Stimulated activated memory B cell treated with anti-CD40 and anti-IgM and Interleukin-4, amounts not matched to agents 10 μg/mL and 1 μg/mL and 100 μg/mL, for 72 hours (primary cell): ENCODE measurements at regions not wholly inside any gene's neighbourhood (a gene's known extent, or its start where the extent isn't known, plus 50 kb on each side); places are given as distances from the start of the nearest gene placed in this dataset.

Source experiments
- ATAC-seq: fragments of 150-1000 bp; cut with Tn5 transposase; 2 replicates; pipeline ENCODE4 v1.10.0; 2021
- H3K27ac Mint-ChIP-seq: one replicate; pipeline ENCODE4 v1.8.0; 2022; ENCODE audit warnings: mild to moderate bottlenecking, mixed read lengths
- H3K27me3 Mint-ChIP-seq: one replicate; pipeline ENCODE4 v1.8.0; 2022; ENCODE audit warnings: mixed read lengths
- H3K36me3 Mint-ChIP-seq: one replicate; pipeline ENCODE4 v1.8.0; 2022; ENCODE audit warnings: mixed read lengths
- H3K4me1 Mint-ChIP-seq: one replicate; pipeline ENCODE4 v1.8.0; 2022; ENCODE audit warnings: mixed read lengths
- H3K4me3 Mint-ChIP-seq: one replicate; pipeline ENCODE4 v1.8.0; 2022; ENCODE audit warnings: mild to moderate bottlenecking, moderate library complexity, mixed read lengths
- H3K9me3 Mint-ChIP-seq: one replicate; pipeline ENCODE4 v1.8.0; 2022; ENCODE audit warnings: mixed read lengths

DNA sequence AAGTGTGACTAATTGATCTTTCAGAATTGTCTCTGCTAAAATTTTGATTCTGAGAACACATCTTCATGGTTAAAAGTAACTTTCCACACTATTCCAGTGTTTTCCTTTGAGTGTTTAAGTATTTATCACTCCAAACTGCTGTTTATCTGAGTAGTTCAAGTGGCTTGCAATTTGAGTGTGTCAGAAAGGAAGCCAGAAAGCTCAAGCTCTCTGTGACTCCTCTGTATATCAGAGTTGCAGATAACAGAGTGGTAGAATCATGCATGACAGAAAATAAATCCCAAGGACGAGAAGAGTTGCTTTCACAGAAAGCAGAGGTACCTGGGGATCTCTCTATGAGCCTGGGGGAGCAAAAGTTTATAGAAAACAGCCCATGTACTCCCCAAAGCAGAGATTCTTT, 130.0 kb downstream of the CYB561 start:
- Mint-ChIP-seq H3K36me3 (peaks cover 11% of the 10 kb centered on the region), H3K4me3 (no peak overlapping the region), H3K27me3 (no peaks in the 10 kb centered on the region), H3K9me3 (peaks cover 3% of the 10 kb centered on the region), H3K4me1 (no peaks in the 10 kb centered on the region), H3K27ac (no peak overlapping the region)
- no peak for ATAC-seq

- no peaks in the 10 kb centered on the region for H3K4me1 Mint-ChIP-seq
- no peaks in the 10 kb centered on the region for H3K27me3 Mint-ChIP-seq
- H3K9me3 Mint-ChIP-seq = no peaks in the 10 kb centered on the region
- H3K36me3 Mint-ChIP-seq = peaks cover 15% of the 10 kb centered on the region
- H3K4me3 Mint-ChIP-seq = no peak overlapping the region
- no peak for ATAC-seq
- H3K27ac Mint-ChIP-seq = no peak overlapping the region
These were observed 128.8 kb downstream of the CYB561 start for GRCh38 chr17:63317166-63317840.

- H3K27me3 Mint-ChIP-seq = no peaks in the 10 kb centered on the region
These were observed 120.3 kb downstream of the CYB561 start for GRCh38 chr17:63325808-63326207.

GRCh38 chr17:63329876-63330275, 116.2 kb downstream of the CYB561 start:
- Mint-ChIP-seq H3K4me3 (no peak overlapping the region), H3K36me3 (peaks cover 6% of the 10 kb centered on the region), H3K27ac (no peak overlapping the region), H3K9me3 (no peaks in the 10 kb centered on the region), H3K4me1 (no peaks in the 10 kb centered on the region), H3K27me3 (no peaks in the 10 kb centered on the region)
- no peak for ATAC-seq

More at GRCh38 chr17:63325808-63326207, 120.3 kb downstream of the CYB561 start:
- Mint-ChIP-seq H3K4me3 (no peak overlapping the region), H3K9me3 (no peaks in the 10 kb centered on the region), H3K27ac (no peak overlapping the region), H3K4me1 (no peaks in the 10 kb centered on the region), H3K36me3 (peaks cover 9% of the 10 kb centered on the region)
- ATAC-seq = no peak

GRCh38 chr17:63331301-63332061, 114.6 kb downstream of the CYB561 start:
- no peaks in the 10 kb centered on the region for H3K4me1 Mint-ChIP-seq
- H3K36me3 Mint-ChIP-seq = peaks cover 6% of the 10 kb centered on the region
- no peak for ATAC-seq
- no peaks in the 10 kb centered on the region for H3K27me3 Mint-ChIP-seq
- H3K4me3 Mint-ChIP-seq = no peak overlapping the region
- H3K27ac Mint-ChIP-seq = no peak overlapping the region
- H3K9me3 Mint-ChIP-seq = no peaks in the 10 kb centered on the region

- no peak overlapping the region for H3K4me3 Mint-ChIP-seq
- no peak overlapping the region for H3K27ac Mint-ChIP-seq
- no peaks in the 10 kb centered on the region for H3K9me3 Mint-ChIP-seq
- peaks cover 6% of the 10 kb centered on the region for H3K36me3 Mint-ChIP-seq
- no peaks in the 10 kb centered on the region for H3K4me1 Mint-ChIP-seq
- no peak for ATAC-seq
- no peaks in the 10 kb centered on the region for H3K27me3 Mint-ChIP-seq
These were observed 113.8 kb downstream of the CYB561 start for GRCh38 chr17:63332286-63332685.

DNA sequence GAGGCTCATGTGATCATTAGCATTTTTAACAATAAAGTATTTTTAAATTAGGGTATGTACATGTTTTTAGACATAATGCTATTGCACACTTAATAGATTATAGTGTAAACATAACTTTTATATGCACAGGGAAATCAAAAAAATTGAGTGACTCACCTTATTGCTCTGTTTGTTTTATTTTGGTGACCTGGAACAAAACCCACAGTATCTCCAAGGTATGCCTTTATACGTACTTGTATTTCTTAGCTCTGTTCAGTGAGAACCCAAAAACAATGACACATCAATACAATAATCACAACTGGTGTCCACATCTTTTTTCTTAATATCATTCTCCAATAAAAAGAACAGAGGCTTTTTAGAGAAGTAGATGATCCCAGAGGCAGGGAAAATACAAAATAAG, 112.2 kb downstream of the CYB561 start:
- no peaks in the 10 kb centered on the region for H3K27me3 Mint-ChIP-seq
- H3K9me3 Mint-ChIP-seq = no peaks in the 10 kb centered on the region
- H3K27ac Mint-ChIP-seq = no peak overlapping the region
- no peaks in the 10 kb centered on the region for H3K4me1 Mint-ChIP-seq
- H3K4me3 Mint-ChIP-seq = no peak overlapping the region
- no peak for ATAC-seq
- peaks cover 6% of the 10 kb centered on the region for H3K36me3 Mint-ChIP-seq

GRCh38 chr17:63335831-63336230, 110.3 kb downstream of the CYB561 start:
- H3K4me1 Mint-ChIP-seq = no peaks in the 10 kb centered on the region
- no peak overlapping the region for H3K4me3 Mint-ChIP-seq
- no peak for ATAC-seq
- H3K9me3 Mint-ChIP-seq = no peaks in the 10 kb centered on the region
- H3K27ac Mint-ChIP-seq = no peak overlapping the region
- H3K36me3 Mint-ChIP-seq = peaks cover 6% of the 10 kb centered on the region
- no peaks in the 10 kb centered on the region for H3K27me3 Mint-ChIP-seq

DNA sequence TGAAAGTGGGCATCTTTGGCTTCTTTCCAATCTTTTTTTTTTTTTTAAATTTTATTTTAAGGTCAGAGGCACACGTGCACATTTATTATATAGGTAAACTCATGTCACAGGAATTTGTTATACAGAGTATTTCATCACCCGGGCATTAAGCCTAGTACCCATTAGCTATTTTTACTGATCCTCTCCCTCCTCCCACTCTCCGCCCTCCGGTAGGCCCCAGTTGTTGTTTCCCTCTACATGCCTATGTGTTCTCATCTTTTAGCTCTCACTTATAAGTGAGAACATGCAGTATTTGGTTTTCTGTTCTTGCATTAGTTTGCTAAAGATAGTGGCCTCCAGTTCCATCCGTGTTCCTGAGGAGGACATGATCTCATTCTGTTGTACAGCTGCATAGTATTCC, 108.5 kb downstream of the CYB561 start:
- Mint-ChIP-seq H3K27ac (no peak overlapping the region), H3K36me3 (peaks cover 12% of the 10 kb centered on the region), H3K27me3 (no peaks in the 10 kb centered on the region), H3K9me3 (no peaks in the 10 kb centered on the region), H3K4me1 (no peaks in the 10 kb centered on the region), H3K4me3 (no peak overlapping the region)
- ATAC-seq = no peak

- no peaks in the 10 kb centered on the region for H3K4me1 Mint-ChIP-seq
- no peaks in the 10 kb centered on the region for H3K27me3 Mint-ChIP-seq
- H3K27ac Mint-ChIP-seq = no peak overlapping the region
- no peak for ATAC-seq
- H3K4me3 Mint-ChIP-seq = no peak overlapping the region
- H3K9me3 Mint-ChIP-seq = no peaks in the 10 kb centered on the region
- peaks cover 12% of the 10 kb centered on the region for H3K36me3 Mint-ChIP-seq
These were observed 107.8 kb downstream of the CYB561 start for GRCh38 chr17:63338272-63338671.

- Mint-ChIP-seq H3K27me3 (no peaks in the 10 kb centered on the region), H3K9me3 (no peaks in the 10 kb centered on the region), H3K36me3 (peaks cover 12% of the 10 kb centered on the region), H3K4me1 (no peaks in the 10 kb centered on the region), H3K27ac (no peak overlapping the region), H3K4me3 (no peak overlapping the region)
- no peak for ATAC-seq
These were observed 104.8 kb downstream of the CYB561 start for GRCh38 chr17:63341276-63341675.

- no peaks in the 10 kb centered on the region for H3K27me3 Mint-ChIP-seq
- ATAC-seq = no peak
- no peak overlapping the region for H3K4me3 Mint-ChIP-seq
- no peak overlapping the region for H3K27ac Mint-ChIP-seq
- H3K36me3 Mint-ChIP-seq = peaks cover 12% of the 10 kb centered on the region
- H3K9me3 Mint-ChIP-seq = no peaks in the 10 kb centered on the region
- H3K4me1 Mint-ChIP-seq = no peaks in the 10 kb centered on the region
These were observed 101.7 kb downstream of the CYB561 start for GRCh38 chr17:63344383-63344782.

- no peaks in the 10 kb centered on the region for H3K27me3 Mint-ChIP-seq
- H3K27ac Mint-ChIP-seq = no peak overlapping the region
- peaks cover 12% of the 10 kb centered on the region for H3K36me3 Mint-ChIP-seq
- no peaks in the 10 kb centered on the region for H3K9me3 Mint-ChIP-seq
- H3K4me1 Mint-ChIP-seq = no peaks in the 10 kb centered on the region
- H3K4me3 Mint-ChIP-seq = no peak overlapping the region
- no peak for ATAC-seq
These were observed 100.5 kb downstream of the CYB561 start for GRCh38 chr17:63345611-63346010.

- H3K27ac Mint-ChIP-seq = no peak overlapping the region
- no peaks in the 10 kb centered on the region for H3K36me3 Mint-ChIP-seq
- H3K4me1 Mint-ChIP-seq = no peaks in the 10 kb centered on the region
- H3K4me3 Mint-ChIP-seq = no peak overlapping the region
- H3K27me3 Mint-ChIP-seq = no peaks in the 10 kb centered on the region
- H3K9me3 Mint-ChIP-seq = no peaks in the 10 kb centered on the region
- no peak for ATAC-seq
These were observed 98.6 kb downstream of the CYB561 start for GRCh38 chr17:63347475-63347874.

DNA sequence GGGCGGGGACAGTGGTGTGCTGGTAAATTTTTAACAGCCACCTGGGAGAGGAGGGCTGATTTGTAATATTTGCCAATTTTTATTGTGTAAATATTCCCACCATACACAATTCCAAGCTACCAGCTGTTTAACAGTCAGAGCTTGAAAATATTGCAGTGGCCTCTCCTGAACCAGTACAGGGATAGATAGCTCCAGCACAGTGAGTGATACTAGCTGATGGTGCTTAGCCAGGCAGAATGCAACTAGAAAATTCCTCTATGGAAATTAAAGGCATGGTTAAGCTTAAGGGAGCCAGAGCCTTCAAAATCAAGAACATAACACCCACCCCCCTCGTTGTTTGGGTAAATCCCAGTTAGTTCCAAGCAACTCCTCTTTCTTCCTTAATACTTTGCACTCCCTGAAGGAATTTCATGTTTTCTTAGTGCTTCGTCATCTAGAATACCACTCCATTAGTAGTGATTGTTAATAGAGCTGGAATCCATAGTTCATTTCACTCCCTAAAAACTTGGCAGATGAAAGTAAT, 96.6 kb downstream of the CYB561 start:
- Mint-ChIP-seq H3K27me3 (no peaks in the 10 kb centered on the region), H3K4me1 (no peaks in the 10 kb centered on the region), H3K4me3 (no peak overlapping the region), H3K36me3 (no peaks in the 10 kb centered on the region), H3K27ac (no peak overlapping the region), H3K9me3 (no peaks in the 10 kb centered on the region)
- no peak for ATAC-seq

- H3K27ac Mint-ChIP-seq = no peak overlapping the region
- H3K9me3 Mint-ChIP-seq = no peaks in the 10 kb centered on the region
- no peak for ATAC-seq
- H3K4me3 Mint-ChIP-seq = no peak overlapping the region
- no peaks in the 10 kb centered on the region for H3K4me1 Mint-ChIP-seq
- H3K36me3 Mint-ChIP-seq = no peaks in the 10 kb centered on the region
- no peaks in the 10 kb centered on the region for H3K27me3 Mint-ChIP-seq
These were observed 95.7 kb downstream of the CYB561 start for GRCh38 chr17:63350364-63350763.
